ENCODE measurements at regions not wholly inside any gene's neighbourhood (a gene's known extent, or its start where the extent isn't known, plus 50 kb on each side); places are given as distances from the start of the nearest gene placed in this dataset.
"Not testable (repeated sequence)": the region's sequence is repeated elsewhere in the genome, so short reads cannot be mapped to it uniquely, and the experiment has no call there.

GRCh38 chr13:80921971-80922370, 581.0 kb upstream of the SPRY2 start:
- DNase-seq, result no peak

DNA sequence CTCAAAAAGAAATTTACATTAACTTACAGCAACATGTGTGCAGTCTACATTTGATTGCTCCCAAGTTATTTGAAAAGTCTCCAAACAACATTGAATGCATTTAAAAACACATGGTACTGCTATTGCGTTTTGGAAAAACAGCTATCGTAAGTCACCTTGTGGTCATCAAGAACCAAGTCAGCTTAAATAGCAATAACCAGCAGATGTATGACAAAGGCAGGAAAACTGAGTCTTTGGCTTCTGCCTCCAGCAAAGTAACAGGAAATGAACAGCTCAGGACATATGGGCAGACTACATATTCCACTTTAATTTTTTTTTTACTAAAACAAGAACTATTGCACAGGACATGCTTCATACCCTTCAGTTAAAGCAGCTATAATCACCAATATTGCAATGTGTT, 580.6 kb upstream of the SPRY2 start:
- DNase-seq, result peak; percentile 83

DNA sequence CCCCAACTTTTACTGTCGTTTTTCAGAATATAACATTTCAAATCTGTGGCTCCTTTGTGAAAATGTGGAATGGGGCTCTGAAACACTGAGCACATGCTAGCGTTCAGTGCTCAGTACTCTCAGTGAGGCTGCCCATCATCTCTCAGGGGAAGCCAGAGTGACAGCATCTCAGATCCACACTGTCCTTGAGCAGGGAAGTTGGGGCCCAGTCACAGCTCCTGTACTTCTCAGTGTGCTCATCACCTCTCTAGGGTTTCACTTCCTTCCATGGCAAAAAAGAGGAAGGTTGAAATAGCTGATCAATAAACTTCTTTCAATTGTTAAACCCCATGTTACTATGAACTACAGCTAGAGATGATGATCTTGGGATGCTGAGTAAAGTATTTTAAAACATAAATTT, 565.9 kb upstream of the SPRY2 start:
- no peak for DNase-seq

GRCh38 chr13:80904386-80904785, 563.5 kb upstream of the SPRY2 start:
- no peak for DNase-seq

DNA sequence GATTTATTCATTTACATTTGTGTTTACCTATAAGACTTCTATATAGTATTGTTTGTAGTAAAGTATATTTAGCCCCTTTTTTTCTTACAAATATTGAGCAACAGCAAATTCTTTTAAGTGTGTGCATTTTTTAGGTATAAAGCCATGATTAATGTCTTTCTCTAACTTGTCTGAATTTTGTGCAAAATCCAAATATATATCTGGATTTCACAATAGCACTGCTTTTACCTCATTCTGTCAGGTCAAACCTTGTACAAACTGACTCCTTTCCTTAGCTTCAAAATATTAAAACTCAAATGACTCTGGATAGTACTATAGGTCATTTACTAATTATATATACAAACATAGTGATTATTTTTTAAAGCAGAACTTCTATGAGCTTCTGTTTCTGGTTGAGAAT, 563.0 kb upstream of the SPRY2 start:
- DNase-seq, result no peak

GRCh38 chr13:80901530-80901929, 560.6 kb upstream of the SPRY2 start:
- peak; percentile 81 for DNase-seq

DNA sequence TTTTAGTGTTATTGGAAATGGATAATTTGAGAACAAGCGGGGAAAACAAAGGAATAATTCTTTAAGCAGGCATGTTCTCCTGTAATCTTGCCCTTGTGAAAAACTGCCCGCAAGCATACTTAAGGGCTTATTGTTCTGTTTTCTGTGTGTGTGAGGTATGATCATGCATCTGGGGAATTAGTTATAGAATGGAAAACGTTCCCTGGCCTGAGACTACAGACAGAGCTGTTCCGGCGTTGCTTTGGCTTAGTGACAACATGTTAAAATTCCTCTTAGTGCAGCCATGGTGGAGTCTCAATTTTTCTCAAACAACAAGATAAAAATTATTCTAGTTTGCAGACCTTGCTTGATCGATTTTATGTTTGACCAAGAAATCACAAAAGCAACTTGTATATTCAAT, 560.2 kb upstream of the SPRY2 start:
- peak; percentile 81 for DNase-seq

DNA sequence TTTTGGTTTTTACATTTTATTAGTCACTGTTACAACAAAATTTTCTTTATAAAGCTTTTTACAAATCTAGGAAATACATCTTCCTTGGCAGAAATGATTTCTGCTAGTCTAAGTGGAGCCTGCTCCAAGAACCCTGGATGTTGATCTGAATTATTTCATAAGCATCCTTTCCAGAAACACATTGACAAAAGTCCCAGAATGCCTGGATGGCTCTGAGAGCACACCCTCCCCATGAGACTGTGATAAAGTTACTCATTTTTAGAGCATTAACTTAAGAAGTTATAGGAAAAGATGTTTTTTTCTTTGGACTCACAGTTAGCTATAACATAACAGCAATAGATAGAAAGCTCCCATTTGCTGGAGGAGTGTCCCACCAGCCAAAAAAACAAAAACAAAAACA, 559.6 kb upstream of the SPRY2 start:
- DNase-seq, result peak; percentile 68

DNA sequence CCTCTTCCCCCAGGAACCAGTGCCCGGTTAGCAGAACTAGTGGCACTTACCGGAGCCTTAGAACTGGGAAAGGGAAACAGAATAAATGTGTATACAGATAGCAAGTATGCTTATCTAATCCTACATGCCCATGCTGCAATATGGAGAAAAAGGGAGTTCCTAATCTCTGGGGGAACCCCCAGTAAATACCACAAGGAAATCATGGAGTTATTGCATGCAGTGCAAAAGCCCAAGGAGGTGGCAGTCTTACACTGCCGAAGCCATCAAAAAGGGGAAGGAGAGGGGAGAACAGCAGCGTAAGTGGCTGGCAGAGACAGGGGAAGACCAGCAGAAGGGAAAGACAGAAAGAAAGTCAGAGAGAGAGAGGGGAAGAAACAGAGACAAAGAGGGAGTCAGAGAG, 556.7 kb upstream of the SPRY2 start:
- not testable (repeated sequence) for DNase-seq

- DNase-seq, result no peak
Observed at GRCh38 chr13:80894917-80895316, 554.0 kb upstream of the SPRY2 start.

DNA sequence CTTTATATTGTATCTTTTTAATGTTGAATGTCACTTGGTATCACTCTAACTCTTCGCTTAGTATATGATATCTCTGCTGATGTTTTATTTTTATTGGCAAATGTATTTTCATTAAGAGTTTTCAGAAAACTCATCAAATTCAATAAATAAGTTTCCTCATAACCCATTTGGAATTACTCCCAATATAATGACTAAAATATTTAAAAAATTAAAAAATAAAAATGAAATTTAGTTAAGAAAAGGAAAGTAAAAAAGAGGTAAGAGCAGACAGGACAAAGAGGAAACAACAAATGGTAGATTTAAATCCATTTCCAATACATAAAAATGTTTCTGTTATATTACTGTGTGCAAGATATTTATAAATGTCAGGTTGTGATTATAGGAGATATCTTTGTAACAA, 548.9 kb upstream of the SPRY2 start:
- DNase-seq, result no peak

- DNase-seq, result no peak
Observed at GRCh38 chr13:80888390-80888789, 547.5 kb upstream of the SPRY2 start.

- DNase-seq, result no peak
Observed at GRCh38 chr13:80884056-80884785, 543.3 kb upstream of the SPRY2 start.

- DNase-seq, result no peak
Observed at GRCh38 chr13:80883545-80883944, 542.6 kb upstream of the SPRY2 start.

DNA sequence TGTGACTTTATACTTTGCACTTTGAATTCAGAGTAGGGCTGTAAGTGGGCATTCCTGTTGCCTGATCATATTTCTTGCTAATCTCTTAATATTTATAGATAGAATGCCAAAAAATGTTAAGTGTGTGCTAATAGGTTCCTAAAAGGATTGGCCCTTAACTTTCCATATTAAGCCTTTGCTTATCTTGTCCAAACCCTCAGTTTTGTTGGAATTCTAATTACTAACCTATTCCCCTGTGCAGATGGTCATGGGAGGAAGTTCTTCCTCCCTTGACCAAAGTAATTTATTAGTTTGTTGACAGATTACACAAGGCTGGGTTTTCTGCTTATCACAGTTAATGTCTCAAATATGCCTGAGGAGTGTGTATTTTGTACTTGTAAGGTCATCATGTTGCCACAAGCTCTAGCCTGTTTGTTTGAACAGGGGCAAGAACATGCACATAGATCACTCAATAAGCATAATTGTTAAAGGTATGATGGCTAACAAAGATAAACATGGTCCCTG, 541.1 kb upstream of the SPRY2 start:
- no peak for DNase-seq

GRCh38 chr13:80881495-80881894, 540.6 kb upstream of the SPRY2 start:
- no peak for DNase-seq

DNA sequence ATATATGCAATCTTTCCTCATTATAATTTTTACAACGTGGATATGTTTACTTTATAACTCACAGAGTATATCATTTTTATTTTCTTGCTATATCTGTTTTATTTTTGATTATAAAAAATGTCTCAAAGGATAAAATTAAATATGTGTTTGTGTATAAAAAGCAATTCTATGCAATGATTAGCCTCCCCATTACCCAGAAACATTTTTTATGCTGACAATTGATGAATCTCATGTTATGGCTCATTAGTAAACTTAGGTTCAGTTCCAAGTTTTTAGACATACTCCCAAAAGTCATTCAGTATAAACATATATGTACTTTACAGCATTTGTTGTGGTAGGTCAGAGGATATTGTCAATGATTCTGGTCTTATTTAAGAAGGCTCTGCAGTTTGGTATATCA, 540.1 kb upstream of the SPRY2 start:
- DNase-seq, result no peak

DNA sequence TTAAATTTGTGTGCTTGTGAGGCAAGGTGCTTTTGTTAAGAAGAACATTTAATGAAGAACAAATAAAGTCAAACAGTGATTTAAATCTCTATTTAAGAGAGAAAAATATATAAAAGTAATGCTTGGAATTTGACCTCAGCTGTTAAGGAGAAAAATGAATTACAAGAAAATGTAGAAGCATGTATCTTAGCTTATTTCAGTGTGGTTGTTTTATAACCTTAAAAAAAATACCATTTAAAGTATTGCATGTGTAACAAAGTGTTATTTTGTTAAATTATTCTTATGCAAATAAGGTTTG, 537.0 kb upstream of the SPRY2 start:
- no peak for DNase-seq

- DNase-seq, result peak; percentile 32
Observed at GRCh38 chr13:80877209-80877943, 536.5 kb upstream of the SPRY2 start.

DNA sequence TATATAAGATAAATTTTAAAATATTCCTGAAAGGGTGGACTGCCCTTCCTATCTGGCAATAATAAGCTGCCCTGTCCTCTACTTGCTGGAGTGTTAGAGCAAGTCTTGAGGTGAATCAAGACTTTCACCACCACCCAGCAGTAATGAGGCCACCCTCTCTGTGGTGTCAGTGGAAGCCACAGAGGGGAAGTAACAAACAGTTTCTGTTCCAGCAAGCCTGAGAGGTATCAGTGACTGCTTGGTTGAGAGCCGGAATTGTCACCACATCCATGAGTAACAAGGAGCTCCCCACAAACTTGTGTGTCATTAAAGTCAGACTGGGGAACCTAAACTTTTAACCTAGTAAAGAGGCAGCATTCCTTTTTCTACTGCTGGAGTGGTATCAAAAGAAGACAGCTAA, 532.7 kb upstream of the SPRY2 start:
- no peak for DNase-seq

DNA sequence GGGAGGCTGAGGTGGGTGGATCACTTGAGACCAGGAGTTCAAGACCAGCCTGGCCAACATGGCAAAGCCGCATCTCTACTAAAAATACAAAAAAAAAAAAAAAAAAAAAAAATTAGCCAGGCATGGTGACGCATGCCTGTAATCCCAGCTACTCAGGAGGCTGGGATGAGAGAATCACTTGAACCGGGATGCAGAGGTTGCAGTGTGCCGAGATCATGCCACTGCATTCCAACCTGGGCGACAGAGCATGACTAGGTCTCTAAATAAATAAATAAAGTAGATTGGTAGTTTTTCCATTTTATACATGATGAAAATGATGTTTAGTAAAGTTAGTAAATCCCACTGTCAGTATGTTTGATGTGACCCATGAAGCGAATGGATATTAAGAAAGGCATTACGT, 531.0 kb upstream of the SPRY2 start:
- DNase-seq, result not testable (repeated sequence)

- DNase-seq, result no peak
Observed at GRCh38 chr13:80871481-80871880, 530.6 kb upstream of the SPRY2 start.

GRCh38 chr13:80870186-80870585, 529.3 kb upstream of the SPRY2 start:
- DNase-seq, result no peak

DNA sequence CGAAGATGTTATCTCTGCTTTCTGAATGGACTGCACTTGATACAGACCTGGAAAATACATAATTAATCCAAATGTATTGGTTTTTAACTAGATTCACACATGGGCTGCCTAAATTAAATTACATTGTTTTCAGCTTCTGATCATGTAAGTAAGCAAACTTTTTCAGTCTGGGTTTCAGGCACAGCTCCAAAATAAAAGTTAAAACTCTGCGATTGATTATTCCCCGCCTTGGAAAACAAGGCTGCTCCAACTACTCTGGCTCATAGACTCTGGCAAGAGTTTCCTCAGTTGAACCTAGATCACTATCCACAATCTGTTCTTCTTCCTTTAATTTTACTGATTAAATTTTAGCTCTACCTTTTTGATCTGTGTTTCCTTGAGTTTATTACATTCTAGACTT, 526.0 kb upstream of the SPRY2 start:
- DNase-seq, result peak; percentile 42
